C4-2B (cell line): ENCODE measurements at regions not wholly inside any gene's neighbourhood (a gene's known extent, or its start where the extent isn't known, plus 50 kb on each side); places are given as distances from the start of the nearest gene placed in this dataset.

ENCODE experiments used
- H3K27ac ChIP-seq: fragments of 450-650 bp; 2 replicates; pipeline ENCODE4 v1.5.1; 2017
- ZFX ChIP-seq: fragments of 450-650 bp; IDR thresholded peaks from 2 replicates; pipeline ENCODE4 v1.6.1; 2017
- TF ChIP-seq, protein P1 (sequence below): fragments of 450-650 bp; conservative IDR thresholded peaks from 2 replicates; pipeline ENCODE4 v1.5.1; 2017; ENCODE audit warnings: mild to moderate bottlenecking

DNA sequence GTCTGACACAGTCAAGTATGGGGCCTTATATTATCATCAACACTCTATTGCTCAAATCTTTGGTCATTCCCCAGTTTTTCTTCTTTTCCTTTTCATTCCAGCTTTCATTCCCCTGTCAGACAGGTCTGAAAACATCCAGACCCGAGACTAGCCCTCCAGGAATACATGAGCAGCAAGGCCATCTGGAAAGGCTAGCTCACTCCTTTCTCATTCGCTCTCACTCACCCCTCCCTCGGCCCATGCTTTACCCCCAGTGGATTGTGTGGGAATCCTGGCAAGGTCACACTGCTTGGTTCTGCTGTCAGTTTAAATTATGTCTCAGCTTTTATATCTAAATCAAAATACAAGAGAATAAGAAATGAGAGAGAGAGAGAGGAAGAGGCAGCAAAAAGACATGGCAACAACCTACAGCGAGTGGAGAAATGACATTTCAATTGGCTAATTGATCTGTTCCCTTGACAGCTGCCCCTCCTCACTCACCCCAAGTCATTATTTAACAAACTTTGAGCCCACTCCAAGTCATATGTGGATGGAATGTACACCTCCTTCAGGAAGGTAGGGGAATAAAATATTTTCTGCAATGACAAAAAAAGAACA, 962.2 kb downstream of the TUSC7 start:
- no peak overlapping the region for H3K27ac ChIP-seq
- TF ChIP-seq, protein P1, sequence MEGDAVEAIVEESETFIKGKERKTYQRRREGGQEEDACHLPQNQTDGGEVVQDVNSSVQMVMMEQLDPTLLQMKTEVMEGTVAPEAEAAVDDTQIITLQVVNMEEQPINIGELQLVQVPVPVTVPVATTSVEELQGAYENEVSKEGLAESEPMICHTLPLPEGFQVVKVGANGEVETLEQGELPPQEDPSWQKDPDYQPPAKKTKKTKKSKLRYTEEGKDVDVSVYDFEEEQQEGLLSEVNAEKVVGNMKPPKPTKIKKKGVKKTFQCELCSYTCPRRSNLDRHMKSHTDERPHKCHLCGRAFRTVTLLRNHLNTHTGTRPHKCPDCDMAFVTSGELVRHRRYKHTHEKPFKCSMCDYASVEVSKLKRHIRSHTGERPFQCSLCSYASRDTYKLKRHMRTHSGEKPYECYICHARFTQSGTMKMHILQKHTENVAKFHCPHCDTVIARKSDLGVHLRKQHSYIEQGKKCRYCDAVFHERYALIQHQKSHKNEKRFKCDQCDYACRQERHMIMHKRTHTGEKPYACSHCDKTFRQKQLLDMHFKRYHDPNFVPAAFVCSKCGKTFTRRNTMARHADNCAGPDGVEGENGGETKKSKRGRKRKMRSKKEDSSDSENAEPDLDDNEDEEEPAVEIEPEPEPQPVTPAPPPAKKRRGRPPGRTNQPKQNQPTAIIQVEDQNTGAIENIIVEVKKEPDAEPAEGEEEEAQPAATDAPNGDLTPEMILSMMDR = no peak
- no peak for TF ChIP-seq ZFX

DNA sequence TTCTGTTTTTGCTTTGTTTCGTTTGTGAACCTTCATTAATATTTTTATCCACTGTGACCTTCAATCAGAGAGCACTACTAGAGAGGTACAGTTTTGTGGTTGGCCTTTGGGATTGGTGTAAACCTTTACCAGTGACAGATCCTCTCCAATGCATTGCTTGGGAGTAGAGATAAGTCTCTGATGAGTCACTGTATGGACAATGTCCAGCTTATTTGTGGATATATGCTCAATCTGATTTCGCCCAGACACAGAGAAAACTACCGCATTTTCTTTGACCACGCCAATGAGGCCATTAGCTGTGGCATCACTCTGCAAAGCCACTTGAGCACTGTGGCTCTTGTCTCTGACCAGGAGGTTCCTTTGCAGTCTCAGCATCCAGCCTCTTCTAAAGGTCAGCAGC, 964.7 kb downstream of the TUSC7 start:
- TF ChIP-seq ZFX = no peak
- TF ChIP-seq, protein P1 = no peak
- H3K27ac ChIP-seq = no peak overlapping the region

DNA sequence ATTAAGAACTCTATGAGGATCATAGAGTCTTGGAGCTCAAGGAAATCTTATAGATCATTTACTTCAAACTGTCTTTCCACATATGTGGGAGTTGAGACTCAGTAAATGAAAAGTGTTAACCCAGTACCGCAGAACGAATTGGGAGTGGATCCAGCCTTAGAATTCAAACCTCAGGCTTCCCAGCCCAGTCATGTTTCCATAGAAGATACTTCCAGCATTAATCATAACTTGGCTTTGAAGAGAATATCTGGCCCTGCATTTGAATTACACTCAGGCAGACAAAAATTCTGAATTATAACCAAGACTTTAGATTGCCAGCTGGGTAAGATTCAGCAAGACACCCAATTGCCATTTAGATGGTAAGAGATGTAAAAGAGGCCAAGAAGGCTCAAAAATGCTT, 972.0 kb downstream of the TUSC7 start:
- no peak overlapping the region for H3K27ac ChIP-seq
- no peak for TF ChIP-seq ZFX
- TF ChIP-seq, protein P1 = no peak

DNA sequence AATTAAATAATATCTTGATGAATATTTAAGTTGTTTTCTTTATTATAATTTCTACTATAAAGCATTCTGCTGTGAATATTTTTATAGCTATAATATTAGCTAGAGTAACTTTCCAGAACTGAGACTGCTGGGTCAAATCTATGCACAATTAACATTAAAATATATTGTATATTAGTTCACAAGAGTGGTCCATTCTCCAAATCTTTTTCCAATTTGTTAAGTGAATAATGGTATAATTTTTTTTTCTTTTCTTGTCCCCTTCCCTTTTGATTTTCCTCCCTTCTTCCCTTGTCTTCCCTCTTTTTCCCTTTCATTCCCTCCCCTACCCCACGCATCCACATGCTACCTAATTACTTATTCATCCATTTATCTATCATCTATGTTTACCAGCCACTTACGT, 977.5 kb downstream of the TUSC7 start:
- no peak overlapping the region for H3K27ac ChIP-seq
- TF ChIP-seq, protein P1 = no peak

DNA sequence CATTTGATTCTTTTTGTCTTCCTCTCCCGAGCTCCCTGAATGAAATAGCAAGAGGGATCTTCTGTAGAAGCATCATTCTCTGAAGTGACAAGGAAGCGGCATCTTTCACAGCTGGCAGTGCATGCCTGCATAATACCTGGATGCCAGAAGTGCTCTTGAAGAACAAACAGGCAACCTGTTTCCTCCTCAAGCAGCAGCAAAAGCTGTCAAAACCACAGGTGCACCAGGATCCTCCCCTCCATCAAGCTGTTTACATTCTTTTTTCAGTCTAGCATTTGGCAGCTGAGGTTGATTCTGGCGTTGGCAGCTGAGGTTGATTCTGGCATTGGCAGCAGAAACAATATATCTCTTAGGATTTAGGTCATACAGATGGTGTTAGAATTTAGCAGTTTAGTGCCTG, 979.0 kb downstream of the TUSC7 start:
- TF ChIP-seq, protein P1 = no peak
- no peak for TF ChIP-seq ZFX

DNA sequence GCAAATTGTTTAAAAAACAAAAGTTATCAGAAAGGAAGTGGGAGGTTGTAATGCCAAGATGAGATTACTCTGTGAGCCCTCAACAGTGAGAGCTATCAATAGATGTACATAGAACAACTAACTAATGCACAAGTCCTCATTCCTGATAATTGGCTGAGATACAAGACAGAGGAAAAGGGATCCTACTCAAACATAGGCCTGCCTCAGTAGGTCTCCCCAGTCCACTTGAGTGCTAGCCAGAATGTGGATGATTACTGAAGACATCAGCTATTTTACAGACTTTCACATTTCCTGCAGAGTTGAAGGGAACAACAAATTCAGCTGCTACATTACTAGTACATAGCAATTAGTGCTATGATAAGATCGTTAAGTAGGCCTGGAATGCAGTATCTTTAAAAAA, 981.9 kb downstream of the TUSC7 start:
- TF ChIP-seq ZFX = no peak
- TF ChIP-seq, protein P1 = no peak
- H3K27ac ChIP-seq = no peak overlapping the region

More for the DNA sequence above, 979.0 kb downstream of the TUSC7 start:
- no peak overlapping the region for H3K27ac ChIP-seq

DNA sequence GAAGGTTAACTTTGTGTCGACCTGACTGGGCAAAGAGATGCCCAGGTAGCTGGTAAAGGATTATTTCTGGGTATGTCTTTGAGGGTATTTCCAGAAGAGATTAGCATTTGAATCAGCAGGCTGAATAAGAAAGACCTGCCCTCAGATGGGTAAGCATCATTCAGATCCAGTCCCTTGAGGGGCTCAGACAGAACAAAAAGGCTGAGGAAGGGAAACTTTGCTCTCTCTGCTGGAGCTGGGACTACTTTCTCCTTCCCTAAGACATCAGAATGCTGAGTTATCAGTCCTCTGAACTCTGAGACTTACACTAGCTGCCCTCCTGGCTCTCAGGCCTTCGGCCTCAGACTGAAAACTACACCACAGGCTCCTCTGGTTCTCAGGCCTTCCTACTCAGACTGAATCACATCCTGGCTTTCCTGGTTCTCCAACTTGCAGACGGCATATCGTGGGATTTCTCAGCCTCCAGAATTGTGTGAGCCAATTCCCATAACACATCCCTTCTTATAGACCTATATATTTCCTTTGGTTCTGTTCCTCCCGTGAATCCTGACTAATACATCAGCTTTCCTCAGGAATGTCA, 982.9 kb downstream of the TUSC7 start:
- TF ChIP-seq, protein P1 = no peak
- TF ChIP-seq ZFX = no peak
- no peak overlapping the region for H3K27ac ChIP-seq
